ENCODE measurements at regions not wholly inside any gene's neighbourhood (a gene's known extent, or its start where the extent isn't known, plus 50 kb on each side); places are given as distances from the start of the nearest gene placed in this dataset.
A peak's percentile ranks its signal among the peaks of the same experiment; 100 is the strongest.
"Not testable (repeated sequence)": the region's sequence is repeated elsewhere in the genome, so short reads cannot be mapped to it uniquely, and the experiment has no call there.

DNA sequence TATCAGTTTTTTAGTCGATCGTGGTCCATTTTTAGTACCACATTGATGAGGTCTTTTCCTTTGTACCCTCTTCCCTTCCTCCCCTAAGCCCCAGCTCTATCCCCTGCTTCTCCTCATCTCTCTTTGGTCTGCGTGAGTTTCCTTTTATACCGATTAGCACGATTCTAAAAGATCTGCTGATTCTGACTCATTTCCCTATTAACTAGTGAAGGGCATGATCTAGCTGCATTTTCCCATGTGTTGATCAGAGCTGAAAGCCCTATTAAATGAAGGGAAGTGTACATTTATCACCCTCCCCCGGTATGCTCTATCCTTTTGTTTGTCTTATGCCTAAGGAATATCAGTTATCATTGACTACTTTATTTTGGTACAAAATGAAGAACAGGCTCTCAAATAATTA is 181.7 kb upstream of the NPY2R start:
- DNase-seq: no peak

DNA sequence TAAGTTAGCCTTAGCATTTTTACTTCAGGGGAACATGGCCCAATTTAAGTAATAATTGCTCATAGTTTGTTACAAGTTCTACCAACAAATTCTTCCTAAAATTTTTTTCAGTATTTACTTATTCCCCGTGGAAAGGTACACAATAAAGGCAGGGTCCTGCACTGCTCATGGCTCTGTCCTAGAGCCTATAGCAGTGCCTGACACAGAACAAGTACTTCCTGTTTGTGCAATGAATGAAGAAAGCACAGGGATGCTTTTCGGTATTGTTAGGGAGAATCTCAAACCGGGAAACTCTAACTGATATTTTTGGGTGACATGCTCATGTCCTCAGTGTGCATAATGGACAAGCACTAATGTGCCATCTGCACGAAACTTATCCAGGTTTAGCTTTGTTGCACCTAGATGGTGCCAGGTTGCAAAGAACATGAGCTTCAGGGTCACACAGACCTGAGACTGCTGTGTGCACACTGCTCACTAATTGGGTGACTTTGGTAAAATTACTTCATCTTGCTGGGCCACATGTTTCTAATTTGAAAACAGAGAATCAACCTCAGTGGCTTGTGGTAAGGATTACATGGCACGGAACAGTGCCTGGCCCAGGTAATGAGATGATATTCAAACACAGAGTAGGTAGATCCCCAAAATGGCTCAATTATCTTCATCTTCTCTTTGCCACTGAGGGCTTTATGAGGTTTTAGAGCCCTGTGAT is 175.8 kb upstream of the NPY2R start:
- DNase-seq: no peak

- DNase-seq: no peak
Observed at GRCh38 chr4:155033604-155034003, 174.8 kb upstream of the NPY2R start.

DNA sequence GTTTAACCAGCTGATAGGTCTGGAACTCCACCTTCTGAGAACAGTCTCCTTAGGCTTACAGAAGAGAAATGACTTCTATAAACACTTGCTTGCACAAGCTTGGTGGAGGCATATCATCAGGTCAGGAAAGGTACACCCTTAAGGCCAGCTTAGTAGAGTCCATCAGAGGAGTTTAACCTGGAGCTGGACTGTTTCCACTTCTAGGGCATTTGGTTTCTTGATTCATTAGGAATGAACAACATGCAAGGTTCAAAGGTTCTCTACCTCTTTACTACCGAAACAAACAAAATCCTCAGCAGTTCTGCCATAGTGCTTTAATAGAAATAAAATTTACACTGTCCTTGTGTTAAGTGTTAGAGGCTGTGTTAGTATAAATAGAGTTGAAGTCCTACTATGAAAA is 171.4 kb upstream of the NPY2R start:
- DNase-seq: no peak

- no peak for DNase-seq
Observed at GRCh38 chr4:155038459-155038858, 170.0 kb upstream of the NPY2R start.

DNA sequence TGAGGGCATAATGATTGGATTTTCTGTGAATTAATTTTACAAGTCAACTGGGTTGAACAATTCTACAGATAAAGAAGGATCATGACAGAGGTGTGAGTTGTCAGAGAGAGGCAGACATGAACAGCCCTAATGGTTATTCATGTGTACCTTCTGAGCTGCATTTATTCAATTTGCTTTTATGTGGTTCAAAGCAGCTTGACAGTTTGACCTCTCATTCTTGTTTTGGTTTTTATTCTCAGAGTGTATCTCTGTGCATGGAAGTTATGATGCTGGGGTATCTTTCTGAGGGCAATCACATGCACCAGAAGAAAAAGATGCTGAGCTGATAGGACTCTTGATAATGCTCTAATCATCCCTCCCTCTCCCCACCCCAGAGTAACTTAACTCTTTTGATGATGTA is 169.3 kb upstream of the NPY2R start:
- DNase-seq: no peak

GRCh38 chr4:155040031-155040430 is 168.4 kb upstream of the NPY2R start:
- DNase-seq: no peak

DNA sequence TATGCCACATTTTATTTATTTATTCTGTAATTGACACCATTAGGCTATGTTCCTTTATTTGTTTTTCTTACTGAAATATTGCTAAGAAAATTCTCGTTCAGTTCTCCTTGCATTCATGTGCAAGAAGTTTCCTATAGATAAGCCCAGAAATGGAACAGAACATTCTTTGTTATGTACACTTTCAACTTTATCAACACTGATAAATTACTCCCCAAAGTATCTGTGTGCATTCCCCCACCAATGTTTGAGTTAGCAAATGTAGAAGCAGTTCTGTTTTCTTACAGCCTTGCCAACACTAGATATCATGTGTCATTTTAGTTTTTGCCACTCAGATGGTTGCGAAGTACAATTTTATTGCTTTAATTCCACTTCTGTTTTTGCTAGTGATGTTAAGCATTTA is 166.4 kb upstream of the NPY2R start:
- DNase-seq: no peak

GRCh38 chr4:155044251-155044650 is 164.2 kb upstream of the NPY2R start:
- not testable (repeated sequence) for DNase-seq

- DNase-seq: no peak
Observed at GRCh38 chr4:155047755-155048154, 160.7 kb upstream of the NPY2R start.

DNA sequence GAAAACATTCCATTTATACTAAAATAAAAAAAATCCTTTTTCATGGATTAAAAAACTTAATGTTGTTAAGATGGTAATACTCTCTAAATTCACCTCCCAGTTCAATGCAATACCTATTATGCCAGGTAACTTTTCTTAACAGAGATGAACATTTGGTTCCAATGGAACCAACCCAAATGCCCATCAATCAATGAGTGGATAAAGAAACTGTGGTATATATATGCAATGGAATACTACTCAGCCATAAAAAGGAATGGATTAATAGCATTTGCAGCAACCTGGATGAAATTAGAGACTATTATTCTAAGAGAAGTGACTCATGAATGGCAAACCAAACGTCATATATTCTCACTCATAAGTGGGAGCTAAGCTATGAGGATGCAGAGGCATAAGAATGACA is 154.4 kb upstream of the NPY2R start:
- DNase-seq: not testable (repeated sequence)

DNA sequence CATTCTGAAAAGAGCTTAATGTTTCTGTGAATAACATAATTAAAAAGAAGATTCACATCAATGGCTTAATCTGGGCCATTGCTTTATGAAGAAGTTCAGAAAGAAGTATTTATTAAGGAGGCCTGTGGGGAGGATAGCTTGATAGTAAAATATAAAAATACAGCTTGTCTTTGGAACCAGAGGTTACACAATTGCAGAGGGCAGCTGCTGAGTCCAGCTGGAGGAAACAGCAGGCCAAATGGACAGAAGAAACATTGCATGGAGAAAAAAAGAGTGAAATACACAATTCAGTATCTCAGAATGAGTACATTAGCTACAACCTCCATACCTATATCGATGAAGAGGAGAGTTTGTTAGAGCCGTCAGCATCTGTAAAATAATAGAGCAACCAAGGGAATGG is 148.0 kb upstream of the NPY2R start:
- DNase-seq: no peak

GRCh38 chr4:155060873-155061272 is 147.6 kb upstream of the NPY2R start:
- no peak for DNase-seq

DNA sequence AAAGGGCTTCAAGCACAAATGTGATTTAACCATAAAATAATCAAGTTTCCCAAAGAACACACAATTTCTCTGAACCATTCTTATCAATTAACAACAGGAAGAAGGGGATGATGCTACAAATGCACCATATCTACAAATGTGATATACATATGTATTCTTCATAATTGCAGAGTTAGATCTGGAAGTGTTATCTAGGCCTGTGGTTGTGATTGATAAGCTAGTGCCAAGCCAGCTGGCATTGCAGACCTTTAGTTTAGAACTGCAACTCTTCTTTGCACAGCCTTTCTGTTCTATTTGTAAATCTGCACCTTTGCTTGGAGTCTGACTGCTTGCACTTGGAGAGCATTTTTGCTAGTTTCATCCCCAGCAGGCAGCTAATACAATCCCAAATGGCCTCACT is 145.5 kb upstream of the NPY2R start:
- DNase-seq: no peak

DNA sequence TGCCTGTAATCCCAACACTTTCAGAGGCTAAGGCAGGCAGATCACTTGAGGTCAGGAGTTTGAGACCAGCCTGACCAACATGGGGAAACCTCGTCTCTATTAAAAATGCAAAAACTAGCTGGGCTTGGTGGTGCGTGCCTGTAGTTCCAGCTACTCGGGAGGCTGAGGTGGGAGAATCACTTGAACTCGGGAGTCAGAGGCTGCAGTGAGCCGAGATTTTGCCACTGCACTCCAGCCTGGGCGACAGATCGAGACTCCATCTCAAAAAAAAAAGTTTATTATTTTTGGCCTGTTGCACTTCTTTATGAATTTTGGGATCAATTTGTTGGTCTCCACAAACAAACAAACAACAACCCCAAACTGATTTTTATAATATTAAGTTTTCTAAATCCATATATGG is 143.5 kb upstream of the NPY2R start:
- not testable (repeated sequence) for DNase-seq

DNA sequence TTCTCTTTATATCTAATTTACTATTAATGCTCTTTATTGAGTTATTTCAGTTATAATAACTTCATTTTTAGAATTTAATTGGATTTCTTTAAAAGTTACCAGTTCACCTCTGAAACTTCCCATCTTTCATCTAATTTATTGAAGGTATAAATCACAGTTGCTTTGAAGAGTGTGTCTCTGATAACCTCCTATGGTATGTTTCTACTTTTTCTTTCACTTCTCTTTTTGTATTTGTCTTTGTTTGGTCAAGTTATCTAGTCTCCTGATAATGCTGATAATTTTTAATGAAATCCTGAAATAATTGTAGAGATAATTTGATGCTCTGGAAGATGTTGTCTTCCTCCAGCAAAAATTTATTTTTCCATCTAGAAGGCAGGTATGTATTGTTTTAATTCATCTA is 141.6 kb upstream of the NPY2R start:
- no peak for DNase-seq

DNA sequence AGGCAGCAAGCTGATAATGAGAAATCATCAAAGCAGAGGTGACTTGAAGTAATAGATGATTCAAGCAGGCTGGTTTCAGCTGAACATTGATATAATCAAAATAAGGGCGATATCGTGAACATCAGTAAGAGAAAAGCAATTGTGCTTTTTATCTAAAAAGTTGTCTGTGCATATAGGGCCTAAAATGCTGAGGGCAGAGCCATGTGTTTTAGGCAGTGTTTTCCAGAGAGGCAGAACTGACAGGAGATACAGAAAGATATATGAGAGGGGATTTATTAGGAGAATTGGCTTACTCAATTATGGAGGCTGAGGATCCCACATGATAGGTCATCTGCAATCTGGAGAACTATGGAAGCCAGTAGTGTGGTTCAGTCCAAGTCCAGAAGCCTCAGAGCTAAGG is 136.5 kb upstream of the NPY2R start:
- DNase-seq: no peak

GRCh38 chr4:155072417-155072816 is 136.0 kb upstream of the NPY2R start:
- no peak for DNase-seq

GRCh38 chr4:155073852-155074251 is 134.6 kb upstream of the NPY2R start:
- DNase-seq: no peak

- DNase-seq: no peak
Observed at GRCh38 chr4:155076256-155076785, 132.1 kb upstream of the NPY2R start.

- DNase-seq: no peak
Observed at GRCh38 chr4:155077452-155078229, 130.8 kb upstream of the NPY2R start.

GRCh38 chr4:155079871-155080270 is 128.6 kb upstream of the NPY2R start:
- peak in 1 of 58 donors; percentile 1 for DNase-seq

- no peak for DNase-seq
Observed at GRCh38 chr4:155081222-155081621, 127.2 kb upstream of the NPY2R start.

Measured in anterior cingulate cortex (tissue), 58 donors.